Dermis microvascular lymphatic vessel endothelial cell (primary cell): ENCODE measurements at regions not wholly inside any gene's neighbourhood (a gene's known extent, or its start where the extent isn't known, plus 50 kb on each side); places are given as distances from the start of the nearest gene placed in this dataset.
"Not testable (repeated sequence)": the region's sequence is repeated elsewhere in the genome, so short reads cannot be mapped to it uniquely, and the experiment has no call there.

ENCODE experiments used
- DNase-seq, 2 donors: peaks; one replicate each; pipeline versions ENCODE4 v3.0.0 to v3.0.0-alpha.2; 2010; ENCODE audit warnings: low read depth in 2 of 2

DNA sequence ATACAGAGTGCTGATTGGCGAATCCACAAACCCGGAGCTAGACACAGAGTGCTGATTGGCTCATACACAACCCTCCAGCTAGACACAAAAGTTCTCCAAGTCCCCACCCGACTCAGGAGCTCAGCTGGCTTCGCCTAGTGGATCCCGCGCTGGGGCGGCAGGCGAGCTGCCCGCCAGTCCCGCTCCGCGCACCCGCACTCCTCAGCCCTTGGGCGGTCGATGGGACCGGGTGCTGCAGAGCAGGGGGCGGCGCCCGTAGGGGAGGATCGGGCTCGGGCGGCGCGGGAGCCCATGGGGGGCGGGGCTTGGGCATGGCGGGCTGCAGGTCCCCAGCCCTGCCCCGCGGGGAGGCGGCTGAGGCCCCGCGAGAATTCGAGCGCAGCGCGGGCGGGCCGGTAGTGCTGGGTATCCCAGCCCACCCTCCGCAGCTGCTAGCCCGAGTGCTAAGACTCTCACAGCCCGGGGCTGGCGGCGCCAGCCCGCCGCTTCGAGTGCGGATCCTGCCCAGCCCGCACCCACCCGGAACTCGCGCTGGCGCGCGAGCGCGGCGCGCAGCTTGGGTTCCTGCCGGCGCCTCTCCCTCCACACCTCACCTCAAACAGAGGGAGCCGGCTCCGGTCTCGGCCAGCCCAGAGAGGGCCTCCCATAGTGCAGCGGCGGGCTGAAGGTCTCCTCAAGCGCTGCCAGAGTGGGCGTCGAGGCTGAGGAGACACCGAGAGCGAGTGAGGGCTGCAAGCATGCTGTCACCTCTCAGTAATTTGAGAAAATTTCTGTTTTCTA, 75.5 kb upstream of the ATP5MC3 start:
- DNase-seq: no peak

DNA sequence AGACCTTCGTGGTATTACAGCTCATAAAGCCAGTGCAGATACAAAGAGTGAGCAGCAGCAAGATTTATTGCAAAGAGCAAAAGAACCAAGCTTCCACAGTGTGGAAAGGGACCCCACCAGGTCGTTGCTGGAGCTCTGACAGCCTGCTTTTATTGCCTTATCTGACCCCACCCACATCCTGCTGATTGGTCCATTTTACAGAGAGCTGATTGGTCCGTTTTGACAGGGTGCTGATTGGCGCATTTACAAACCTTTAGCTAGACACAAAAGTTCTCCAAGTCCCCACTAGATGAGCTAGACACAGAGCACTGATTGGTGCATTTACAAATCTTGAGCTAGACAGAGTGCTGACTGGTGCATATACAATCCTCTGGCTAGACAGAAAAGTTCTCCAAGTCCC, 74.9 kb upstream of the ATP5MC3 start:
- not testable (repeated sequence) for DNase-seq

DNA sequence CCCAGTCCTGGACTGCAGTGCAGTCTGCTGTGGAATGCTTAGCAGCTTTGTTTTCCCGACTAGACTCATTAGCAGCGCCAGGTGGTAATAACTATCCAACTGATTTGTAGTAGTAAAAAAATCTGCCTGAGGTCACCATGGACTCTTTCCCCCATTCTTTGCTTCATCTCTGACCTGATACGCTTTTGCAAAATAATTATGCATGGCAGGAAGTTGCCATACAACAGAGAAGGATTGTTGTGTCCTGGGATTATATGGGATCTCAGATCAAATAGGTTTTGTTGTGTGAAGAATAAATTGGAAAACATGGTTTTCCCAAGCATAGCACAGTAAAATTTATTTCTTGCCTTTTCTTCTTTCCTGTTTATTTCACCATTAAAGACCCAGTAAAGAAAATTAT, 72.4 kb upstream of the ATP5MC3 start:
- no peak for DNase-seq

DNA sequence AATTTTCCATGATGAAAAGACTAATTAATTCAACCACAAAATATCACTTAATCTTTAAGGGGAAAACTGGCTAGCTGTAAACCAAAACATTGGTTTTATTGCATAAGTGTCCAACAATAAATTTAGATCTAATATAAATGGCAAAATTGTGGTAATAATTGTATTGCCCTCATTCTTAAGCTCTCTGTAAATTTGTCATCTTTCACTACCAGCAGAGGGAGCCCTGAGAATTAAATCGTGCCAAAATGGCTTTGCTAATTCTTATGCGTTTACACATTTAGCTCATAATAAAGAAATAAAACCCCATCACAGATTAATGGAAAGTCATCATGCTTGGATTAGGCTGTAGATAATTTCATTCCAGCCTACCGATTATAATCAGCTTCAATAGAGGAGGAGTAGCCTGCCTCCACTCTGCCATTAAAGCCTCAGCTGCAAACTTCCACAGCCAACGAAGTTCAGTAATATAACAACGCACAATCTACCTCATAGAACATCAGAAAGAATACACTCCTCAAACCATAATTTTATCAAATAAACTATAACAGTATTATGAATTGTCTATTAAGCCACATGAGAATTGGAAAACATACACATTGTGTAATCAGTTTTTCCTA, 70.0 kb upstream of the ATP5MC3 start:
- DNase-seq: peak; percentile 16 to 52

DNA sequence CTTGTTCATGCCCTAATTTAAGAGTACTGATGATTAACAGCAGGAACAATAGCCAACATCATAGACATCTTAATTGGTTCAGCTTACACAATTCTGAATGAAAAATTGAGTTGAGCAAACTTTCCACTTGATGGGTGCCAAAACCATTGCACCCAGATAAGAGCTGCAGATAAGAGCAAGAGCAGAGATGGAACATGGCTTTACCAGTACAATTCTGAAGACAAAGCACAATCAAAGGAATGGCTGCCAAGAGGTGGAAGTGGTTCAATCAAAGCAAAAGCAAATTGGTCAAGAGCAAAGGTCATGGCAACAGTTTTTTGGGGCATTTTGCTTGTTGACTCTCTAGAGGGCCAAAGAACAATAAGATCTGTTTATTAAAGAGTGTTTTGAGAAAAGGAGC, 65.6 kb upstream of the ATP5MC3 start:
- DNase-seq: no peak

DNA sequence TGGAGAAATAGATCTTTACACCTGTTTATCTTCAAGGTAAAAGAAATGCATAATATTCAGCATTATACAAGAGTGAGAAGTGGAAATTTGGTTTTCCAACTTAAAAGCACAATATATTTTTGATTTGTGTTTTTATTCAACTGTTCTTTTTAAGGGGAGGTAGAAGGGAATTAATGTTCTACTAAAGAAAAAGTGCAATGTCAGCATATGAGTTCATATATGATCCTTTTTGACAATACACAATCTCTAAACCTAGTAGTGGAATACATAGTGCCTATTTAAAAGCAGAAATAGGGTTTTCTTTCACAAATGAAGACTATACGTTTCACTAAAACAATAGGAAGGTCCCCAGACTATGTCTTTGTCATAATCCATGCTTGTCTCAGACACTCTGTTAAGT, 63.2 kb upstream of the ATP5MC3 start:
- no peak for DNase-seq

DNA sequence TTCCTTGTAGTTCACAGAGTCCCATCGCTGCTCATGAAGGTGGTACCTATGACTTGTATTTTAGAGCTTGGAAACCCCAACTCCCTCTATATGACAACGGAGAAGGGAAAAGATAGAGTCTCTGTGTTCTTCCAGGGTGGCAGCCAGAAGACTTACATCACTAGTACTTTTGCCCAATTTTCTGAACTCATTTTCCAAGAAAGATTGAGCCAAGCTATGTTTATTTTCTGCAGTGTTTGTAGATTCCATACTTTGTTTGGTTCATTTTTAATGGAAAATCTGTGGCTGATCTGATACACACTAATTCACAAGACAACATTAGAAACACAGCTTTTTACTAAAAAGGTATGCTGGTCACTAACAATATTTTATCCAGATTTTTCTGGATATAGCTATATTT, 60.2 kb upstream of the ATP5MC3 start:
- no peak for DNase-seq

DNA sequence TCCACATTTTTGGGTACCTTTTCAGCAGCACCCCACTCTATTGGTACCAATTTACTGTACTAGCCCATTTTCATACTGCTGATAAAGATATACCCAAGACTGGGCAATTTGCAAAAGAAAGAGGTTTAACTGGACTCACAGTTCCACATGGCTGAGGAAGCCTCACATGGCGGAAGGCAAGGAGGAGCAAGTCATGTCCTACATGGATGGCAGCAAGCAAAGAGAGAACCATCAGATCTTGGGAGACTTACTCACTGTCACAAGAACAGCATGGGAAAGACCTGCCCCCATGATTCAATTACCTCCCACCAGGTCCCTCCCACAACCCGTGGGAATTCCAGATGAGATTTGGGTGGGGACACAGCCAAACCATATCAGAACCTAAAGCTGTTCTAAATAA, 58.5 kb upstream of the ATP5MC3 start:
- DNase-seq: not testable (repeated sequence)

DNA sequence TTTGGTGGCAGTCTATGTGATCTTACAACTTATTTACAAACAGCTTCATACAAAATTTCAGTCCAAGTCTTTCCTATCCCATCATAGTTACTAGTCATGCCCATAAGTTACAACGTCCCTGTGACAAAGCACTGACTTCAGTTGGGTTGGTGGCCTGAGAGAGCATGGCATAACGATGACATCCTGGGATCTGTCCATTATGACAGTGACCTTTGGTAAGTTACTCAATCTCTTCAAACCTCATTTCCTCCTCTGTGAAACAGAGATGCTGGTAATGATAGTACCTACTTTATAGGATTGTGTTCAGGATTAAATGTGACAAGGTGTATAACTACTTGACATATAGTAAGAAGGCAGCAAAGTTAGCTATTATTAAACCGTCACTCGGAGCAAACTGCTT, 55.4 kb upstream of the ATP5MC3 start:
- DNase-seq: no peak

DNA sequence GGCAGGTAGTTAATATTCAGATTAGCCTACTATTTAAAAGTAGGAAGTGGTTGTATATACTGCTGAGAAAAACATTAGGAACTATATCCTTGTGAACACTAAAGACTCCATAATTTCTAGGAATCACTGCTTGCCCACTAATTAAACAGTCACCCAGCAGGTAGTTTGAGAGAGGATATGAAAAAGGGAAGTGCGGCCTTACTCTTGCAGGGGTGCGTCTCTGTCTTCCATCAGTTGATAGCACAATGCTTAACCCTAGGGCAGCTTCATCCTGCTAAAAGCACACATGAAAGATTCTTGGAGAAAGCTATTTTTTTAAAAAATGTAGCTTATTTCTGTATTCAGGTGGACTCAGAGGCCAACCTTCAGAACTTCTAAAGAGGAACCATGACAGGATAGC, 53.1 kb upstream of the ATP5MC3 start:
- no peak for DNase-seq

DNA sequence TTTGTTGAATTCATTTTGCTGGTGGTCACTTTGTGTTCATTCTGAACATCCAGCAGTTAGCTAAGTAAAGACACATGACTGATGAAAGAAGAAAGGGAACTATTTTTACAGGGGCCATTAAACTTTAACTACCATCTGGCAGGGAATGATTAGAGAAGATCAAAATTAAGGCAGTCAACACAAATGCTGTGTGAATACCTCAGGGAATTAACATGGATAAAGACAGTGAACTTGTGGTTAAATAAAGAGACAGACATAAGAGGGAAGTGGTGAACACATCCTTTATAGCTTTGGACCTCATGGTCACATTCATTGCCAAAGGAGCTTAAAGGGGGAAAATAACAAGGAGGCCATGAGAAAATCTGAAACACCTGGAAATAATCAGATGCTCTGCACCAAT, 52.6 kb upstream of the ATP5MC3 start:
- no peak for DNase-seq

DNA sequence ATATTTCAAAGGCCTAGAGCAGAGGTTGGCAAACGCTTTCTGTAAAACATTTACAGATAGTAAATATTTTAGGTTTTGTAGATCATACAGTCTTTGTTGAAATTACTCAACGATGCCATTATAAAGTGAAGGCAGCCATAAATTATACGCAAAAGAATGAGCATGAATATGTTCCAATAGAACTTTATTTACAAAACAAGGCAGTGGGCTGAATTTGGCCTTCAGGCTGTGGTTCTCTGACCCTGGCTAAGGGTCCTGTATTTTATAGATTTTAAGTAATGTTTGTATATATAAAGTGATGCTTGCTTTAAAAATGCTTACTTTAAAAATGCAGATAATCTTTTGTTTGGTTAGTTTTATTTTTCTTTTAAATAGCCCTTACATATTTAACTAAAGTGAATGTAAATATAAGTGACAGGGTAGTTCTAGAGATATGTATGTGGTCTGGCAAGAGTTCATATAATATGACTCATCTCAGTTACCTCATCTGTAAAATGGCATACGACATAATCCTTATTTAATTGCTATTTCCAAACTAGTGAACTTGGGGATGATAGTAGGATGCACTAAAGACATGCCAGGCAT, 51.7 kb upstream of the ATP5MC3 start:
- DNase-seq: no peak
